ENCODE measurements at regions not wholly inside any gene's neighbourhood (a gene's known extent, or its start where the extent isn't known, plus 50 kb on each side); places are given as distances from the start of the nearest gene placed in this dataset.

- TF ChIP-seq POLR2AphosphoS5 (IDR thresholded peaks at IDR 0.05; ENCODE audit: low read depth, low read length): no peak
- no peak for TF ChIP-seq POLR2A (IDR thresholded peaks at IDR 0.05; ENCODE audit: low read depth, low read length)
Observed at GRCh38 chr10:10818082-10818481, 199.6 kb upstream of the CELF2 start.
